ENCODE measurements at regions not wholly inside any gene's neighbourhood (a gene's known extent, or its start where the extent isn't known, plus 50 kb on each side); places are given as distances from the start of the nearest gene placed in this dataset.
"Not testable (repeated sequence)": the region's sequence is repeated elsewhere in the genome, so short reads cannot be mapped to it uniquely, and the experiment has no call there.

DNA sequence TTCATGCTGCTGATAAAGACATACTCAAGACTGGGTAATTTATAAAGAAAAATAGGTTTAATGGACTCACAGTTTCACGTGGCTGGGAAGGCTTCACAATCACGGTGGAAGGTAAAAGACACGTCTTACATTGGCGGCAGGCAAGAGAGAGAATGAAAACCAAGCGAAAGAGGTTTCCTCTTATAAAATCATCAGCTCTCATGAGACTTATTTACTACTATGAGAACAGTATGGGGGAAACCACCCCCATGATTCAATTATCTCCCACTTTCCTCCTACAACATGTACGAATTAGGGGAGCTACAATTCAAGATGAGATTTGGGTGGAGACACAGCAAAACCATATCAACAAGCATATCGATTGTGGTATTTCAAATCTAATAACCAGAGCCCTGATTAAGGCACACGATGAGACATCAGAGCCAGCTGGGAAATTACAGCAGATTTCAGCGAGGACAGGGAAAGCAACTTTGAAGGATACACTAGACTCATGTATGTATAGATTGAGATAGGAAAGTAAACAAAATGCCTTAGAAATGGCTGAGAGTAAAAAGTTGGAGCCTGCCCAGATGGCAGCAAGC, 129.8 kb upstream of the GJE1 start:
- no peaks in the 10 kb centered on the region for H3K36me3 ChIP-seq (ENCODE audit: insufficient read depth, low read length)
- no peak overlapping the region for H3K4me3 ChIP-seq (ENCODE audit: low read length)
- no peaks in the 10 kb centered on the region for H3K27me3 ChIP-seq (ENCODE audit: control insufficient read depth, insufficient read depth, low read length)
- no peak overlapping the region for H3K9ac ChIP-seq (ENCODE audit: low read depth, low read length)
- H3K4me2 ChIP-seq (ENCODE audit: low read length), result no peak overlapping the region
- H3K4me1 ChIP-seq (ENCODE audit: control insufficient read depth, insufficient read depth, low read length), result no peaks in the 10 kb centered on the region
- no peaks in the 10 kb centered on the region for H3K9me3 ChIP-seq (replicated peaks; ENCODE audit: low read length)

DNA sequence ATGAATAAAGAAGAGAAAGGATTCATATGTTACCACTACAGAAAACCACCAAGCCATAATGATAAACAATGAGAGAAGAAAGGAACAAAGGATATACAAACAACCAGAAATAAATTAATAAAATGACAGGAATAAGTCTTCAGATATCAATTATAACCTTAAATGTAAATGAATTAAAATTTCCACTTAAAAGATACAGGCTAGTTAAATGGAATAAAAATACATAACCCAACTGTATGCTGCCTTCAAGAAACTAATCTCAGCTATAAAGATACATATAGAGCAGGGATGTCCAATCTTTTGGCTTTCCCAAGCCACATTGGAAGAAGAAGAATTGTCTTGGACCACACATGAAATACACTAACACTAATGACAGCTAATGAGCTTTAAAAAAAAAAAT, 135.9 kb upstream of the GJE1 start:
- Histone ChIP-seq H3K4me3 (ENCODE audit: low read length) (no peak overlapping the region), H3K9me3 (replicated peaks; ENCODE audit: low read length) (no peaks in the 10 kb centered on the region), H3K27me3 (ENCODE audit: control insufficient read depth, insufficient read depth, low read length) (no peaks in the 10 kb centered on the region), H3K4me2 (ENCODE audit: low read length) (no peak overlapping the region), H3K4me1 (ENCODE audit: control insufficient read depth, insufficient read depth, low read length) (no peaks in the 10 kb centered on the region), H3K36me3 (ENCODE audit: insufficient read depth, low read length) (no peaks in the 10 kb centered on the region), H3K9ac (ENCODE audit: low read depth, low read length) (no peak overlapping the region)

DNA sequence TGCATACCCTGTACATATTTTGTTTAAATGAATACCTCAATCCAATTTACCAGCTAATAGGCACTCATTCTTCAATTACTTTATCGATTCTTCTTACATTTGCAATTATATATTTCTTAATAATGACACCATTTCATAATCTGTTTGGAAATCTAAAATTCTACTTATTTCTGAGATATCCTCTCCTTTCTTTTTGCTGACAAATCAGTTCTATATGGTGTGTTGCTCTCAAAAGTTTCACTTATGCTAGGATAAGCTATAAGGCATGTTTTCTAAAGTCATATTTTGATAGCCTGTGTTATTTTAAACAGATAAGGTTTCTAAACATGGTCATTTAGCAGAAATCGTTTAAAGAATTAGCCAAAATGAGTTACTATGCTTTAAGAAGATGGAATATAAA, 140.6 kb upstream of the GJE1 start:
- Histone ChIP-seq H3K9me3 (replicated peaks; ENCODE audit: low read length) (no peaks in the 10 kb centered on the region), H3K4me1 (ENCODE audit: control insufficient read depth, insufficient read depth, low read length) (peaks cover 9% of the 10 kb centered on the region), H3K4me3 (ENCODE audit: low read length) (no peak overlapping the region), H3K36me3 (ENCODE audit: insufficient read depth, low read length) (no peaks in the 10 kb centered on the region), H3K27me3 (ENCODE audit: control insufficient read depth, insufficient read depth, low read length) (no peaks in the 10 kb centered on the region), H3K9ac (ENCODE audit: low read depth, low read length) (no peak overlapping the region), H3K4me2 (ENCODE audit: low read length) (no peak overlapping the region)

DNA sequence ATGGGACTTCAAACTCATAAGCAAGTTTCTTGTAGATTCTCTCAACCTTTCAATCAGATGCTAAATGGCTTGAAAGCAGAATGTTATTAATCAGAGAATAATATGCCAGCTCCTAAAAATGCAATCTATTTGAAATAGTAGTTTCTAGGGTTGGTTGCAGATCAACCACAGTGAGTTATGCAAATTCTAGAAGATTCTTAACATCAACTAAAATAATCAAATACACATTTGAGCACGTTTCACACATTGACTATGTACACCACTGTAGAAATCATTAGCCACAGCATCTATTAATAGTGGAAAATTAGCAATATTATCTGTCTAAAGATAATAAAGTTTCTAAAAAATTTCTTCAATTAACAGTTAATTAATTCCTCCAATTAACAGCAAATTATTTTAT, 141.9 kb upstream of the GJE1 start:
- Histone ChIP-seq H3K9ac (ENCODE audit: low read depth, low read length) (no peak overlapping the region), H3K4me1 (ENCODE audit: control insufficient read depth, insufficient read depth, low read length) (peaks cover 9% of the 10 kb centered on the region)

DNA sequence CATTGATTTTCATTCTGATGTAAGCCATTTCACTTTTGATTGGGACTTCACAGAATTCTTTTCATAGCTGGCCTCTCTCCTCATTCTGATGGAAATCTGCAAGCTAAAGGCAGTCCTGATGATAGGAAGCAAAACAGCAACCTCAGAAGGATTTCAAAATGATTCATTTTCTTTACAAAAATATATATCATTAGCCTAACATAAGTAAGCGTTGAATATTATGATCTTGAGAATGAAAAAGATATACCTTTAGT, 143.1 kb upstream of the GJE1 start:
- H3K4me2 ChIP-seq (ENCODE audit: low read length), result no peak overlapping the region
- no peak overlapping the region for H3K9ac ChIP-seq (ENCODE audit: low read depth, low read length)
- no peak overlapping the region for H3K4me3 ChIP-seq (ENCODE audit: low read length)
- no peaks in the 10 kb centered on the region for H3K9me3 ChIP-seq (replicated peaks; ENCODE audit: low read length)
- H3K27me3 ChIP-seq (ENCODE audit: control insufficient read depth, insufficient read depth, low read length), result no peaks in the 10 kb centered on the region
- peaks cover 9% of the 10 kb centered on the region for H3K4me1 ChIP-seq (ENCODE audit: control insufficient read depth, insufficient read depth, low read length)
- no peaks in the 10 kb centered on the region for H3K36me3 ChIP-seq (ENCODE audit: insufficient read depth, low read length)

More for the DNA sequence above, 141.9 kb upstream of the GJE1 start:
- Histone ChIP-seq H3K9me3 (replicated peaks; ENCODE audit: low read length) (no peaks in the 10 kb centered on the region), H3K4me2 (ENCODE audit: low read length) (no peak overlapping the region), H3K27me3 (ENCODE audit: control insufficient read depth, insufficient read depth, low read length) (no peaks in the 10 kb centered on the region), H3K36me3 (ENCODE audit: insufficient read depth, low read length) (no peaks in the 10 kb centered on the region), H3K4me3 (ENCODE audit: low read length) (no peak overlapping the region)

DNA sequence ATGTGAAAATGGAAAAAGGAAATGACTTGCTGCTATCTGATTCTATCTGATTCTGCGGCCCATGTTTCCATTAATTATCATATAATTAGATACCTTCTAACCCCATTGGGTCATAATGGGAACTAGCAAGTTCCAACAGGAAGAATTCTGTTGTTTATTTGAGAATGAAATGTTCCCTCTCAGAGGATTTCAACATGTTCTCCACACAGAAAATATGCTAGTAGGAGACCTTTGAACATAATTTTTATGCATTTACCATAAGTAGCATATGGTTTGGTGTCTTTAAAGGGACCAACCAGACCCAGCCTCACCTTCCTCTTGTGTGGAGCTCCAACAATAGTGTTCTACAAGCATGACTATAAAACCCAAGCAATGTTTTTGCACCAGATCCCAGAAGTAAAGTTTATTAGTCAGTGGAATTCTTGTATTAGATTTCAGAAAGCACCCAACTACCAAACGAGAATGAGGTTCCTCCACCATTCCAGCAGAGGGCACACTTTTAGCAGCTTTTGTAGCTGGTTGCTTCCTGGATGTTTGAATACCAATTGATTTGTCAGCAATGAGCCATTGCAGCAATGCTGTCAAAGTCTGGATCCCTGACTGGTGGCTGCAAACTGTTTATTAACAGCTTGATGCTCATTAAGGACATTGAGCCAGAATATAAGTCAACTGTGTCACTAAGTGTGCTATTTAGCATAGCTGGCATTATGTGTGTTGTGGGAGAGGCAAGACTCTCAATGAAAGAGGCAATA, 143.6 kb upstream of the GJE1 start:
- Histone ChIP-seq H3K4me1 (ENCODE audit: control insufficient read depth, insufficient read depth, low read length) (peaks cover 9% of the 10 kb centered on the region), H3K4me3 (ENCODE audit: low read length) (no peak overlapping the region), H3K36me3 (ENCODE audit: insufficient read depth, low read length) (no peaks in the 10 kb centered on the region), H3K9ac (ENCODE audit: low read depth, low read length) (no peak overlapping the region), H3K4me2 (ENCODE audit: low read length) (no peak overlapping the region), H3K9me3 (replicated peaks; ENCODE audit: low read length) (no peaks in the 10 kb centered on the region), H3K27me3 (ENCODE audit: control insufficient read depth, insufficient read depth, low read length) (no peaks in the 10 kb centered on the region)

DNA sequence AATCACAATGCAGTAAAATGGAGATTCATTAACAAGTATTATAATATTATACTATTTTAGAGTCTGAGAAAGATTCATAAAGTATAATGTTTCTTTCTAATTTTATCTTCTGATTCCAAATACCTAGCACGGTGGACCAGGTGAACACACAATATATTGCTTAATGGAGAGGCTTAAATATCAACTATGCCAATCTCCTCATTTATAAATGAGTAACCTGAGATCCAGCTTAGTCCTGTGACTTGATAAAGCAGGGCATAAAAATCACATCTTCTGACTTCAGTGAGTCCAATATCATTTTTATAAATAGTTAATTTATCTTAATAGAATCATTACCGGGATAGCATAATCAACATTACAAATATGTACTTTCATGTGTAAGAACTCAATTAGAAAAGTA, 144.4 kb upstream of the GJE1 start:
- Histone ChIP-seq H3K4me3 (ENCODE audit: low read length) (no peak overlapping the region), H3K36me3 (ENCODE audit: insufficient read depth, low read length) (no peaks in the 10 kb centered on the region), H3K9ac (ENCODE audit: low read depth, low read length) (no peak overlapping the region), H3K27me3 (ENCODE audit: control insufficient read depth, insufficient read depth, low read length) (no peaks in the 10 kb centered on the region), H3K4me1 (ENCODE audit: control insufficient read depth, insufficient read depth, low read length) (peaks cover 9% of the 10 kb centered on the region), H3K4me2 (ENCODE audit: low read length) (no peak overlapping the region), H3K9me3 (replicated peaks; ENCODE audit: low read length) (no peaks in the 10 kb centered on the region)

DNA sequence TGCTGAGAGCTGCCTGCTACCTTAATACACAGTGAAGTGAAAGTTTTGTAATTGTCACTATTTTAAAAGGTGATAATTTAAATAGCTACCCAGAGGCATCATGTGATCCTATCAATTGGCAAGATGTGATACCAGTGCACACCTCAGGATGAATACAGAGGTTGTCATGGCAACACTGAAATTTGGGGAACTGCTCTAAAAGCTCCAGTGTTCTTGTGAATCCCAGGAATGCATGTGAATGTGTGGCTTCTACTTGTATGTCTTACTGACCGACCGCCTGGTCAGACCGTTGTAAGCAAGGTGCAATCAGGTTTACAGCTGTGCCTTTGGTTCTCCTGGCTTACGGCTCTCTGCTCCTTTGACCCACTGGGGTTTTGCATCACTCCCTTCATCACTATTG, 146.3 kb upstream of the GJE1 start:
- Histone ChIP-seq H3K4me3 (ENCODE audit: low read length) (no peak overlapping the region), H3K9me3 (replicated peaks; ENCODE audit: low read length) (no peaks in the 10 kb centered on the region), H3K4me2 (ENCODE audit: low read length) (no peak overlapping the region), H3K9ac (ENCODE audit: low read depth, low read length) (no peak overlapping the region), H3K36me3 (ENCODE audit: insufficient read depth, low read length) (no peaks in the 10 kb centered on the region), H3K27me3 (ENCODE audit: control insufficient read depth, insufficient read depth, low read length) (no peaks in the 10 kb centered on the region), H3K4me1 (ENCODE audit: control insufficient read depth, insufficient read depth, low read length) (peaks cover 9% of the 10 kb centered on the region)

DNA sequence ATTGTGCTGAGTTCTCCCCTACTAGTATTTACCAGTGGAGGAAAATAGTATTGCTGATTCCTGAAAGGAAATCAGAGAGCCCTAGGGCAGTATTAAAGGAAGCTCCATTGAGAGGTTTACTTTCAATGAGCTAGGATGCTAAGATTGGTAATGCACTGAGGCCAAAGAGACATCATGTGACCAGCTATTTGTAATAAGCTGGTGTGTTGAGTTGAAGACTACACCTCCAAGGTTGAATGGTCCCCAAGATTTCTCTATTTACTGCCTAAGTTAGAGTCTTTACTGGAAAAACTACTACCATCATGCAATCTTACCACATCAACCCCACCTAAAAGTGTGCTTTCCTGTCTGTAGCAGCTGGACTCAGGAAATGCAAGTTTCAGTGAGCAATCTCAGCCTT, 151.5 kb upstream of the GJE1 start:
- Histone ChIP-seq H3K36me3 (ENCODE audit: insufficient read depth, low read length) (no peaks in the 10 kb centered on the region), H3K4me3 (ENCODE audit: low read length) (no peak overlapping the region), H3K9me3 (replicated peaks; ENCODE audit: low read length) (no peaks in the 10 kb centered on the region), H3K4me2 (ENCODE audit: low read length) (no peak overlapping the region), H3K9ac (ENCODE audit: low read depth, low read length) (no peak overlapping the region), H3K4me1 (ENCODE audit: control insufficient read depth, insufficient read depth, low read length) (no peaks in the 10 kb centered on the region), H3K27me3 (ENCODE audit: control insufficient read depth, insufficient read depth, low read length) (no peaks in the 10 kb centered on the region)

DNA sequence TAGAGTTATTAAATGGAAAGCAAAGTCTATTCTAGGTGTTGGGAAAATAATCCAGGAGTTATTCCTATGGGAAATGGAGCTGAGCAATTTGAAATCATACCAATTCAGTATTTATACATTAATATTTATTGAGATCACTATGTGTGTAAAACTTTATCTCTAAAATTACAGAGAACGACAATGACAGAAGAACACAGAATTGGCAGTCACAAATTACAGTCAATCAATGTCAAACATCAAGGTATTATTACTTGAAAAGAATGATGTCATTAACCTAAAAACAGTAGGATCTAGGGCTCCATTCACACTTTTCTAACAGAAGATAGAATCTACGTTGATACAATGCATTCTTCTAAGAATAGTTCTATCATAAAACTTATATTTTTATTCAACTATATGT, 154.9 kb upstream of the GJE1 start:
- no peak overlapping the region for H3K4me3 ChIP-seq (ENCODE audit: low read length)
- H3K36me3 ChIP-seq (ENCODE audit: insufficient read depth, low read length), result no peaks in the 10 kb centered on the region
- no peaks in the 10 kb centered on the region for H3K27me3 ChIP-seq (ENCODE audit: control insufficient read depth, insufficient read depth, low read length)
- H3K9me3 ChIP-seq (replicated peaks; ENCODE audit: low read length), result no peaks in the 10 kb centered on the region
- H3K4me1 ChIP-seq (ENCODE audit: control insufficient read depth, insufficient read depth, low read length), result no peaks in the 10 kb centered on the region
- H3K4me2 ChIP-seq (ENCODE audit: low read length), result no peak overlapping the region
- H3K9ac ChIP-seq (ENCODE audit: low read depth, low read length), result no peak overlapping the region

DNA sequence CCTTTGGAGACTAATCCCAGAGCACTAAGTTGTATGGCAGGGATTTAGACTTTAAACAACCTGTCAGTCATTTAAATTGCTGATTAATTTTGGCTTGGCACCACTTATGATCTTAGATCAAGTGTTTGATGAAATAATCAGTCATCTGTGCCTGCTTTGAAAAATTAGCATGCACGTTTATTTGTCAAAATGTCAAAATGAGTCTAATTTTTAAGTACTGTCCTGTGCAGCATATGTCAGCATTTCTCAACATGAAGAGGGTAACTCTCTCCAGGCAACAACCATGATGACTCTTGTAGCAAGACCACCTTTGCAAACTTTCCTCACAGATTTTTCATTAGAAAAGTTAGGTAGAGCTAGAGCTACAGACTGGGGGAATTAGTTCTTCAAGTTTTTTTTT, 155.7 kb upstream of the GJE1 start:
- no peak overlapping the region for H3K4me3 ChIP-seq (ENCODE audit: low read length)
- no peaks in the 10 kb centered on the region for H3K36me3 ChIP-seq (ENCODE audit: insufficient read depth, low read length)
- H3K27me3 ChIP-seq (ENCODE audit: control insufficient read depth, insufficient read depth, low read length), result no peaks in the 10 kb centered on the region

DNA sequence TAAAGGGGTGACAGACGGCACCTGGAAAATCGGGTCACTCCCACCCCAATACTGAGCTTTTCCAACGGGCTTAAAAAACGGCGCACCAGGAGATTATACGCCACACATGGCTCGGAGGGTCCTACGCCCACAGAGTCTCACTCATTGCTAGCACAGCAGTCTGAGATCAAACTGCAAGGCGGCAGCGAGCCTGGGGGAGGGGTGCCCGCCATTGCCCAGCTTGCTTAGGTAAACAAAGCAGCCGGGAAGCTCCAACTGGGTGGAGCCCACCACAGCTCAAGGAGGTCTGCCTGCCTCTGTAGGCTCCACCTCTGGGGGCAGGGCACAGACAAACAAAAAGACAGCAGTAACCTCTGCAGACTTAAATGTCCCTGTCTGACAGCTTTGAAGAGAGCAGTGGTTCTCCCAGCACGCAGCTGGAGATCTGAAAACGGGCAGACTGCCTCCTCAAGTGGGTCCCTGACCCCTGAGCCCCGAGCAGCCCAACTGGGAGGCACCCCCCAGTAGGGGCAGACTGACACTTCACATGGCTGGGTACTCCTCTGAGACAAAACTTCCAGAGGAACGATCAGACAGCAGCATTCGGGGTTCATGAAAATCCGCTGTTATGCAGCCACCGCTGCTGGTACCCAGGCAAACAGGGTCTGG, 162.8 kb upstream of the GJE1 start:
- H3K27me3 ChIP-seq (ENCODE audit: control insufficient read depth, insufficient read depth, low read length); H3K36me3 ChIP-seq (ENCODE audit: insufficient read depth, low read length); H3K4me2 ChIP-seq (ENCODE audit: low read length); H3K4me1 ChIP-seq (ENCODE audit: control insufficient read depth, insufficient read depth, low read length); H3K4me3 ChIP-seq (ENCODE audit: low read length); H3K9ac ChIP-seq (ENCODE audit: low read depth, low read length); H3K9me3 ChIP-seq (replicated peaks; ENCODE audit: low read length): not testable (repeated sequence)

More for the DNA sequence above, 155.7 kb upstream of the GJE1 start:
- Histone ChIP-seq H3K4me1 (ENCODE audit: control insufficient read depth, insufficient read depth, low read length) (no peaks in the 10 kb centered on the region), H3K9me3 (replicated peaks; ENCODE audit: low read length) (no peaks in the 10 kb centered on the region), H3K4me2 (ENCODE audit: low read length) (no peak overlapping the region), H3K9ac (ENCODE audit: low read depth, low read length) (no peak overlapping the region)

All from skeletal muscle satellite cell (primary cell).